WTC11 (cell line): ENCODE measurements at regions not wholly inside any gene's neighbourhood (a gene's known extent, or its start where the extent isn't known, plus 50 kb on each side); places are given as distances from the start of the nearest gene placed in this dataset.
"Not testable (repeated sequence)": the region's sequence is repeated elsewhere in the genome, so short reads cannot be mapped to it uniquely, and the experiment has no call there.

Experiments
- CREB1 ChIP-seq: sonication (generic); formaldehyde crosslinking; IDR thresholded peaks from 2 replicates; pipeline ENCODE4 v1.8.0; 2023; ENCODE audit warnings: mild to moderate bottlenecking, missing genetic modification reagents
- EMX1 ChIP-seq: fragments of 250-450 bp; sonication (Bioruptor Pico); IDR thresholded peaks from 2 replicates; pipeline ENCODE4 v1.8.0; 2021; ENCODE audit warnings: mild to moderate bottlenecking
- ESRRA ChIP-seq: sonication (generic); formaldehyde crosslinking; IDR thresholded peaks from 2 replicates; pipeline ENCODE4 v1.8.1; 2022; ENCODE audit warnings: mild to moderate bottlenecking, missing genetic modification reagents, borderline replicate concordance
- GRHL2 ChIP-seq: fragments of 250-450 bp; sonication (Bioruptor Pico); IDR thresholded peaks from 2 replicates; pipeline ENCODE4 v1.8.0; 2022; ENCODE audit warnings: mild to moderate bottlenecking, moderate library complexity; ENCODE audit not compliant: insufficient replicate concordance, severe bottlenecking
- MXD4 ChIP-seq: fragments of 250-450 bp; sonication (Bioruptor Pico); IDR thresholded peaks from 2 replicates; pipeline ENCODE4 v1.8.0; 2021; ENCODE audit warnings: mild to moderate bottlenecking, moderate library complexity, borderline replicate concordance
- NR3C1 ChIP-seq: sonication (generic); formaldehyde crosslinking; conservative IDR thresholded peaks from 2 replicates; pipeline ENCODE4 v1.8.1; 2023; ENCODE audit warnings: low read depth, mild to moderate bottlenecking, missing genetic modification reagents
- RELA ChIP-seq: sonication (generic); formaldehyde crosslinking; IDR thresholded peaks from 2 replicates; pipeline ENCODE4 v1.8.1; 2022; ENCODE audit warnings: missing genetic modification reagents, mild to moderate bottlenecking, borderline replicate concordance
- SP1 ChIP-seq: sonication (generic); formaldehyde crosslinking; conservative IDR thresholded peaks from 2 replicates; pipeline ENCODE4 v1.8.1; 2022; ENCODE audit warnings: missing genetic modification reagents
- TEAD4 ChIP-seq: sonication (generic); formaldehyde crosslinking; IDR thresholded peaks from 2 replicates; pipeline ENCODE4 v1.8.0; 2022; ENCODE audit warnings: mild to moderate bottlenecking, missing genetic modification reagents
- TF ChIP-seq, protein P1 (sequence below): sonication (generic); formaldehyde crosslinking; IDR thresholded peaks from 2 replicates; pipeline ENCODE4 v1.8.1; 2022; ENCODE audit warnings: mild to moderate bottlenecking, missing genetic modification reagents, moderate library complexity, borderline replicate concordance
- TF ChIP-seq, protein P2 (sequence below): fragments of 200-600 bp; IDR thresholded peaks from 2 replicates; pipeline ENCODE4 v1.8.0; 2022; ENCODE audit warnings: antibody characterized with exemption
- TF ChIP-seq, protein P3 (sequence below): fragments of 250-450 bp; sonication (Bioruptor Pico); IDR thresholded peaks from 2 replicates; pipeline ENCODE4 v1.9.0; 2021; ENCODE audit warnings: mild to moderate bottlenecking
- TF ChIP-seq, protein P4 (sequence below): sonication (generic); formaldehyde crosslinking; IDR thresholded peaks from 2 replicates; pipeline ENCODE4 v1.8.1; 2022; ENCODE audit warnings: missing genetic modification reagents, borderline replicate concordance

DNA sequence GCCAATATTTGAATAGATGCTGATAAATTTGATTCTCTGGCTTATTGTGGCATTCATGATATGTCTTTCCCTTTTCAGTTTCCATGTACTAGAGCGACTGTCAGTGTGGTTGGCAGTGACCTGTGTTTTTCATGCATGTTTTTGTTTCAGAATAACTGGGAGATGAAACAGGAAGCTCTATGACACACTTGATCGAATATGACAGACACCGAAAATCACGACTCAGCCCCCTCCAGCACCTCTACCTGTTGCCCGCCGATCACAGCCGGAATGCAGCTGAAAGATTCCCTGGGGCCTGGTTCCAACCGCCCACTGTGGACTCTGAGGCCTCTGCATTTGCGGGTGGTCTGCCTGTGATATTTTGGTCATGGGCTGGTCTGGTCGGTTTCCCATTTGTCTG lies 226.8 kb upstream of the PLGLB2 start:
- TF ChIP-seq, protein P1, sequence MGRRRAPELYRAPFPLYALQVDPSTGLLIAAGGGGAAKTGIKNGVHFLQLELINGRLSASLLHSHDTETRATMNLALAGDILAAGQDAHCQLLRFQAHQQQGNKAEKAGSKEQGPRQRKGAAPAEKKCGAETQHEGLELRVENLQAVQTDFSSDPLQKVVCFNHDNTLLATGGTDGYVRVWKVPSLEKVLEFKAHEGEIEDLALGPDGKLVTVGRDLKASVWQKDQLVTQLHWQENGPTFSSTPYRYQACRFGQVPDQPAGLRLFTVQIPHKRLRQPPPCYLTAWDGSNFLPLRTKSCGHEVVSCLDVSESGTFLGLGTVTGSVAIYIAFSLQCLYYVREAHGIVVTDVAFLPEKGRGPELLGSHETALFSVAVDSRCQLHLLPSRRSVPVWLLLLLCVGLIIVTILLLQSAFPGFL, result not testable (repeated sequence)
- TF ChIP-seq, protein P2, sequence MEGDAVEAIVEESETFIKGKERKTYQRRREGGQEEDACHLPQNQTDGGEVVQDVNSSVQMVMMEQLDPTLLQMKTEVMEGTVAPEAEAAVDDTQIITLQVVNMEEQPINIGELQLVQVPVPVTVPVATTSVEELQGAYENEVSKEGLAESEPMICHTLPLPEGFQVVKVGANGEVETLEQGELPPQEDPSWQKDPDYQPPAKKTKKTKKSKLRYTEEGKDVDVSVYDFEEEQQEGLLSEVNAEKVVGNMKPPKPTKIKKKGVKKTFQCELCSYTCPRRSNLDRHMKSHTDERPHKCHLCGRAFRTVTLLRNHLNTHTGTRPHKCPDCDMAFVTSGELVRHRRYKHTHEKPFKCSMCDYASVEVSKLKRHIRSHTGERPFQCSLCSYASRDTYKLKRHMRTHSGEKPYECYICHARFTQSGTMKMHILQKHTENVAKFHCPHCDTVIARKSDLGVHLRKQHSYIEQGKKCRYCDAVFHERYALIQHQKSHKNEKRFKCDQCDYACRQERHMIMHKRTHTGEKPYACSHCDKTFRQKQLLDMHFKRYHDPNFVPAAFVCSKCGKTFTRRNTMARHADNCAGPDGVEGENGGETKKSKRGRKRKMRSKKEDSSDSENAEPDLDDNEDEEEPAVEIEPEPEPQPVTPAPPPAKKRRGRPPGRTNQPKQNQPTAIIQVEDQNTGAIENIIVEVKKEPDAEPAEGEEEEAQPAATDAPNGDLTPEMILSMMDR, result not testable (repeated sequence)
- TF ChIP-seq, protein P3, sequence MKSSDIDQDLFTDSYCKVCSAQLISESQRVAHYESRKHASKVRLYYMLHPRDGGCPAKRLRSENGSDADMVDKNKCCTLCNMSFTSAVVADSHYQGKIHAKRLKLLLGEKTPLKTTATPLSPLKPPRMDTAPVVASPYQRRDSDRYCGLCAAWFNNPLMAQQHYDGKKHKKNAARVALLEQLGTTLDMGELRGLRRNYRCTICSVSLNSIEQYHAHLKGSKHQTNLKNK, result not testable (repeated sequence)
- TF ChIP-seq MXD4 (CRISPR knock-in tag); NR3C1; TEAD4 (CRISPR knock-in tag); RELA (CRISPR knock-in tag); SP1 (CRISPR knock-in tag); ESRRA (CRISPR knock-in tag); EMX1 (CRISPR knock-in tag); GRHL2 (CRISPR knock-in tag); CREB1 (CRISPR knock-in tag): not testable (repeated sequence)
- TF ChIP-seq, protein P4, sequence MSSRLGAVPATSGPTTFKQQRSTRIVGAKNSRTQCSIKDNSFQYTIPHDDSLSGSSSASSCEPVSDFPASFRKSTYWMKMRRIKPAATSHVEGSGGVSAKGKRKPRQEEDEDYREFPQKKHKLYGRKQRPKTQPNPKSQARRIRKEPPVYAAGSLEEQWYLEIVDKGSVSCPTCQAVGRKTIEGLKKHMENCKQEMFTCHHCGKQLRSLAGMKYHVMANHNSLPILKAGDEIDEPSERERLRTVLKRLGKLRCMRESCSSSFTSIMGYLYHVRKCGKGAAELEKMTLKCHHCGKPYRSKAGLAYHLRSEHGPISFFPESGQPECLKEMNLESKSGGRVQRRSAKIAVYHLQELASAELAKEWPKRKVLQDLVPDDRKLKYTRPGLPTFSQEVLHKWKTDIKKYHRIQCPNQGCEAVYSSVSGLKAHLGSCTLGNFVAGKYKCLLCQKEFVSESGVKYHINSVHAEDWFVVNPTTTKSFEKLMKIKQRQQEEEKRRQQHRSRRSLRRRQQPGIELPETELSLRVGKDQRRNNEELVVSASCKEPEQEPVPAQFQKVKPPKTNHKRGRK (CRISPR knock-in tag), result not testable (repeated sequence)
